Left lung (tissue), 4 donors: ENCODE measurements at regions not wholly inside any gene's neighbourhood (a gene's known extent, or its start where the extent isn't known, plus 50 kb on each side); places are given as distances from the start of the nearest gene placed in this dataset.

Experiments
- ATAC-seq: fragments of 200-7000 bp; cut with Tn5 transposase; one replicate; pipeline ENCODE4 v1.9.1; 2020; ENCODE audit warnings: moderate library complexity
- DNase-seq, 4 donors: peaks; one replicate each; pipeline ENCODE4 v3.0.0-alpha.2; 2013 to 2020
- H3K27ac ChIP-seq, 2 donors: fragments of 200-600 bp; sonication (generic) in 1 of 2; one replicate each; pipeline versions ENCODE4 v1.5.0 to v1.8.0; 2020 to 2021
- H3K27me3 ChIP-seq, 2 donors: fragments of 200-600 bp; sonication (generic) in 1 of 2; one replicate each; pipeline versions ENCODE4 v1.5.0 to v1.8.0; 2020 to 2021
- H3K36me3 ChIP-seq, 2 donors: fragments of 200-600 bp; sonication (generic) in 1 of 2; one replicate each; pipeline versions ENCODE4 v1.5.0 to v1.8.0; 2020 to 2021
- H3K4me1 ChIP-seq, 2 donors: fragments of 200-600 bp; one replicate each; pipeline ENCODE4 v1.8.0; 2021
- H3K4me3 ChIP-seq, 2 donors: fragments of 200-600 bp; sonication (generic) in 1 of 2; one replicate each; pipeline versions ENCODE4 v1.5.0 to v1.8.0; 2020 to 2021; ENCODE audit warnings: mild to moderate bottlenecking in 1 of 2
- H3K9me3 ChIP-seq, 2 donors: fragments of 200-600 bp; sonication (generic) in 1 of 2; one replicate each; pipeline versions ENCODE4 v1.5.0 to v1.8.0; 2020 to 2021
- CTCF ChIP-seq, 2 donors: fragments of 200-600 bp; sonication (generic) in 1 of 2; IDR thresholded peaks; one replicate each; pipeline versions ENCODE4 v1.5.0 to v1.8.0; 2021; ENCODE audit warnings: antibody characterized with exemption in 2 of 2
- intact Hi-C, 2 donors: fragments of 100-400 bp; cut with DNase I; formaldehyde crosslinking; loops; one replicate each; pipeline versions ENCODE4 v1.11.2 to v1.14.2; 2022
- donor health status: DM: no; HTN: yes; CAD: no.
- donor health status: DM: no; HTN: no; CAD: no.

GRCh38 chr15:25944386-25944785, 81.3 kb upstream of the ATP10A start:
- no peak overlapping the region for H3K4me3 ChIP-seq
- no peaks in the 10 kb centered on the region for H3K9me3 ChIP-seq
- H3K36me3 ChIP-seq = no peaks in the 10 kb centered on the region
- no peaks in the 10 kb centered on the region for H3K27me3 ChIP-seq
- ATAC-seq (no peak), DNase-seq (no peak)
- intact Hi-C loops = no loop called here
- peaks cover 0 to 6% of the 10 kb centered on the region in 2 donors for H3K4me1 ChIP-seq
- no peak for TF ChIP-seq CTCF (IDR thresholded peaks at IDR 0.05)
- H3K27ac ChIP-seq = no peak overlapping the region

DNA sequence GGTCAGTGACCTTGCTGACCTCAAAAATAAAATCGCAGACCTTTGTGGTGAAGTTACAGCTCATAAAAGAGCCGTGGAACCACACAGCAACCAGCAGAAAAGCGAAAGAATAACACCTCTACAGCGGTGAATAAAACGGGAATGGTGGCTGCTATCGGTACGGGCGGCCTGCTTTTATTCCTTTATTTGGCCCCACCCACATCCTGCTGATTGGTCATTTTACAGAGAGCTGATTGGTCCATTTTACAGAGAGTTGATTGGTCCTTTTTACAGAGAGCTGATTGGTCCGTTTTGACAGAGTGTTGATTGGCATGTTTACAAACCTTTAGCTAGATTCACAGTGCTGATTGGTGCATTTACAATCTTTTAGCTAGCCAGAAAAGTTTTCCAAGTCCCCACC, 80.7 kb upstream of the ATP10A start:
- intact Hi-C loops = no loop called here
- Histone ChIP-seq H3K27ac (no peak overlapping the region), H3K36me3 (no peaks in the 10 kb centered on the region), H3K27me3 (no peaks in the 10 kb centered on the region), H3K4me1 (peaks cover 0 to 6% of the 10 kb centered on the region in 2 donors), H3K9me3 (no peaks in the 10 kb centered on the region), H3K4me3 (no peak overlapping the region)
- no peak for TF ChIP-seq CTCF (IDR thresholded peaks at IDR 0.05)
- no peak for DNase-seq
- no peak for ATAC-seq

- TF ChIP-seq CTCF (IDR thresholded peaks at IDR 0.05) = no peak
- Histone ChIP-seq H3K27me3 (no peaks in the 10 kb centered on the region), H3K27ac (no peak overlapping the region), H3K9me3 (no peaks in the 10 kb centered on the region), H3K36me3 (no peaks in the 10 kb centered on the region), H3K4me1 (no peaks in the 10 kb centered on the region), H3K4me3 (no peak overlapping the region)
- ATAC-seq = no peak
- intact Hi-C loops = no loop called here
- no peak for DNase-seq
Observed at GRCh38 chr15:25939122-25939521, 76.0 kb upstream of the ATP10A start.

DNA sequence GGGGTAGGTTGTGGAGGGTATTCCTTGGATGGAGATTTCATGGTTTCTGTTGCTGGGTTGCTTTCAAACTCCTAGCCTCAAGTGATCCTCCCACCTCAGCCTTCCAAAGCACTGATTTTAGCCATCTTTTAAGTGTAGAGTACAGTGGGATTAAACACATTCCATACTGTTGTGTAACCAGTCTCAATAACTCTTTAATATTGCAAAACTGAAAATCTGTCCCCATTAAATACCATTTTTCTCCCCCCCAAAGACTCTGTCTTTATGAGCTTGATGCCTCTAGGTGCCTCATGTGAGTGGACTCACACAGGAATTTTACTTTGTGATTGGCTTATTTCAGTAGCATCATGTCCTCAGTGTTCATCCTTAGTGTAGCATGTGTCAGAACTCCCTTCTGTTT, 74.7 kb upstream of the ATP10A start:
- Histone ChIP-seq H3K27me3 (peaks cover 0 to 11% of the 10 kb centered on the region in 2 donors), H3K27ac (no peak overlapping the region), H3K4me3 (no peak overlapping the region), H3K4me1 (no peaks in the 10 kb centered on the region), H3K36me3 (no peaks in the 10 kb centered on the region), H3K9me3 (no peaks in the 10 kb centered on the region)
- ATAC-seq (no peak), DNase-seq (no peak)
- no peak for TF ChIP-seq CTCF (IDR thresholded peaks at IDR 0.05)
- intact Hi-C loops = no loop called here

DNA sequence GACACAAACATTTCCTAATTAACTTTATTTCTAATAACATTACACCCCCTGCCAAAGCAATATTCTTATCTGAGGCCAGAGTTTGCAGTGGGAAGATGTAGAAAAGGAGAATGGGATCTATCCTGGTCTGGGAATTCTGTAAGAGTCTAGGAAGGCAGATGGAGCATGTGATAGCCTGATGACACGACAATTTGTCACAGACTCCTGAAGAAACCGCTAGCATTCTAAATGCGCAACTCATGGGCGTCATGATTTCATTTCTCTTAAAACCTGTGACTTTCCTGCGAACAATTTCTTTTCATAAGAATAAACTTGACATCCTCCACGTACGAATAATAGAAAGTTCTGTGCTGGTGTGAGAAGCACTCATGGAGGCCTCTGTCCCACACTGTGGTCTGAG, 72.9 kb upstream of the ATP10A start:
- ATAC-seq = no peak

More for the DNA sequence above, 72.9 kb upstream of the ATP10A start:
- Histone ChIP-seq H3K36me3 (no peaks in the 10 kb centered on the region), H3K4me1 (no peaks in the 10 kb centered on the region), H3K9me3 (no peaks in the 10 kb centered on the region), H3K27ac (no peak overlapping the region), H3K27me3 (peaks cover 0 to 11% of the 10 kb centered on the region in 2 donors), H3K4me3 (no peak overlapping the region)
- intact Hi-C loops = no loop called here
- TF ChIP-seq CTCF (IDR thresholded peaks at IDR 0.05) = no peak
- DNase-seq = no peak
